Hepatocyte (in vitro differentiated cells): ENCODE measurements at regions not wholly inside any gene's neighbourhood (a gene's known extent, or its start where the extent isn't known, plus 50 kb on each side); places are given as distances from the start of the nearest gene placed in this dataset.

Experiments used
- EZH2 ChIP-seq: fragments of 200-600 bp; sonication (generic); IDR thresholded peaks from 2 replicates; pipeline ENCODE4 v1.6.1; 2016; ENCODE audit warnings: antibody characterized with exemption, mild to moderate bottlenecking, borderline replicate concordance
- TF ChIP-seq, protein P1 (sequence below): fragments of 200-600 bp; sonication (generic); IDR thresholded peaks from 2 replicates; pipeline ENCODE4 v1.5.1; 2016; ENCODE audit warnings: antibody characterized with exemption, mild to moderate bottlenecking; ENCODE audit not compliant: poor library complexity

DNA sequence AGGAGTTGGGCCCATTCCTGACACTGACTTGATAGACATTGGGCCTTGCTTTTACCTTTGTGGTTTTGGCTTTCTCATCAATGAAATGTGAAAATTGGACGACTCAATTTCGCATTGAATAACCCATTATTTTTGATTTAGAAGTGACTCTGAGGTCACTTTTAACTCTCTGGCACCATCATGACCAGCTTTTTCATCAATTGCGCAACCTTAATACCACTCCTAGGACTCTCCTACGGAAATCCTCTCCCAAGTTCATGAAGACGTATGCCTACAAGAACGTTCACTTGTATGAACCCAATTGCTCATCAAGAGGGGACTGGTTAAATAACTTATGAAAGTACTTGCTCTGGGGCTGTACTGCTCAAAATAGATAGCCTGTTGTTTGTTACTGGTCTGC is 86.7 kb upstream of the CHD6 start:
- TF ChIP-seq, protein P1, sequence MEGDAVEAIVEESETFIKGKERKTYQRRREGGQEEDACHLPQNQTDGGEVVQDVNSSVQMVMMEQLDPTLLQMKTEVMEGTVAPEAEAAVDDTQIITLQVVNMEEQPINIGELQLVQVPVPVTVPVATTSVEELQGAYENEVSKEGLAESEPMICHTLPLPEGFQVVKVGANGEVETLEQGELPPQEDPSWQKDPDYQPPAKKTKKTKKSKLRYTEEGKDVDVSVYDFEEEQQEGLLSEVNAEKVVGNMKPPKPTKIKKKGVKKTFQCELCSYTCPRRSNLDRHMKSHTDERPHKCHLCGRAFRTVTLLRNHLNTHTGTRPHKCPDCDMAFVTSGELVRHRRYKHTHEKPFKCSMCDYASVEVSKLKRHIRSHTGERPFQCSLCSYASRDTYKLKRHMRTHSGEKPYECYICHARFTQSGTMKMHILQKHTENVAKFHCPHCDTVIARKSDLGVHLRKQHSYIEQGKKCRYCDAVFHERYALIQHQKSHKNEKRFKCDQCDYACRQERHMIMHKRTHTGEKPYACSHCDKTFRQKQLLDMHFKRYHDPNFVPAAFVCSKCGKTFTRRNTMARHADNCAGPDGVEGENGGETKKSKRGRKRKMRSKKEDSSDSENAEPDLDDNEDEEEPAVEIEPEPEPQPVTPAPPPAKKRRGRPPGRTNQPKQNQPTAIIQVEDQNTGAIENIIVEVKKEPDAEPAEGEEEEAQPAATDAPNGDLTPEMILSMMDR, result no peak
- no peak for TF ChIP-seq EZH2
